ENCODE measurements at regions not wholly inside any gene's neighbourhood (a gene's known extent, or its start where the extent isn't known, plus 50 kb on each side); places are given as distances from the start of the nearest gene placed in this dataset.

DNA sequence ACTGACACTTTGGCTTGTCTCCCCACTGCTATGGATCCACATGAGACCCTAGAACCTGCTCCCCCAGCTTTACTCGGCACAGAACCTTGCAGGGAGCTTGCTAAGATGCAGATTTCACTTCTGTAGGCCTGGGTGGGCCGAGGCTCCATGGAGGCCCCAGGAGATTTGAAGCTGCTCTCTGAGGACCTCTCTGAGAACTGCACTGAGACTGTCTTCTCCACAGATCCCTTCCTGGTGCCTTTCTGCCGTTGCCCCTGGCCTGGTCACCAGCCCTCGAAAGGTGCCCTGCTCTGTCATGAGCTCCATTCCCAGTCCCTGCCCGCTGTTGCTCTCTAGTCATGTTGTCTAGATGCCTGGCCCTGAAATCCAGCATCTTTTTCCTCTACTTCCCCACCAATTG, 588.4 kb downstream of the AJAP1 start:
- WGBS, 2 donors: 57 to 80% methylated on average over 5 of the region's 5 CpGs
- TF ChIP-seq, protein P1, sequence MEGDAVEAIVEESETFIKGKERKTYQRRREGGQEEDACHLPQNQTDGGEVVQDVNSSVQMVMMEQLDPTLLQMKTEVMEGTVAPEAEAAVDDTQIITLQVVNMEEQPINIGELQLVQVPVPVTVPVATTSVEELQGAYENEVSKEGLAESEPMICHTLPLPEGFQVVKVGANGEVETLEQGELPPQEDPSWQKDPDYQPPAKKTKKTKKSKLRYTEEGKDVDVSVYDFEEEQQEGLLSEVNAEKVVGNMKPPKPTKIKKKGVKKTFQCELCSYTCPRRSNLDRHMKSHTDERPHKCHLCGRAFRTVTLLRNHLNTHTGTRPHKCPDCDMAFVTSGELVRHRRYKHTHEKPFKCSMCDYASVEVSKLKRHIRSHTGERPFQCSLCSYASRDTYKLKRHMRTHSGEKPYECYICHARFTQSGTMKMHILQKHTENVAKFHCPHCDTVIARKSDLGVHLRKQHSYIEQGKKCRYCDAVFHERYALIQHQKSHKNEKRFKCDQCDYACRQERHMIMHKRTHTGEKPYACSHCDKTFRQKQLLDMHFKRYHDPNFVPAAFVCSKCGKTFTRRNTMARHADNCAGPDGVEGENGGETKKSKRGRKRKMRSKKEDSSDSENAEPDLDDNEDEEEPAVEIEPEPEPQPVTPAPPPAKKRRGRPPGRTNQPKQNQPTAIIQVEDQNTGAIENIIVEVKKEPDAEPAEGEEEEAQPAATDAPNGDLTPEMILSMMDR (IDR thresholded peaks at IDR 0.05): no peak
- no peak for TF ChIP-seq POLR2A (IDR thresholded peaks at IDR 0.05)
- intact Hi-C loops (cut with DNase I; ENCODE audit: low total_unique reads): no loop called here
- peak in 1 of 2 donors; percentile 54 for DNase-seq (ENCODE audit: low spot score in 2 of 2)
- no peak overlapping the region for H3K4me3 ChIP-seq (ENCODE audit: low read depth, poor library complexity, severe bottlenecking)

DNA sequence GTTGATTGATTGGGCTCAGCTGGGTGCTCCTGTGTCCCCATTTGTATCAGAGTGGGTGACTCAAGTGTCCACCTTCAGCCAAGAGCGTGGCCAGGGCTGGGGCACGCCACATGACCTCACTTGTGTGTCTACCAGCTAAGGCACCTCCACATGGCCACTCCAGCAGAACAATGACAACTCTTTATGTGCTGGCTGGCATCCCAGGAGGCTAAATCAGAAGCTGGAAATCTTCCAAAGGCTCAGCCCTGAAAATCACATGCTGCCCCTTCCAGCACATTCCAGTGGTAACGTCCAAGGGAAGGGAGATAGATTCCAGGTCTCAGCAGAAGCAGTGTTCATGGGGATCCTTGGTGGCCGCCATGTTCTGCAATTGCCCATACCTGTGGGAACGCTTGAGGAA, 585.5 kb downstream of the AJAP1 start:
- H3K4me3 ChIP-seq (ENCODE audit: low read depth, poor library complexity, severe bottlenecking): no peak overlapping the region
- WGBS, 2 donors: 57 to 65% methylated on average over 5 of the region's 5 CpGs
- TF ChIP-seq, protein P1 (IDR thresholded peaks at IDR 0.05): no peak
- TF ChIP-seq POLR2A (IDR thresholded peaks at IDR 0.05): no peak
- intact Hi-C loops (cut with DNase I; ENCODE audit: low total_unique reads): no loop called here
- peak in 1 of 2 donors; percentile 50 for DNase-seq (ENCODE audit: low spot score in 2 of 2)

DNA sequence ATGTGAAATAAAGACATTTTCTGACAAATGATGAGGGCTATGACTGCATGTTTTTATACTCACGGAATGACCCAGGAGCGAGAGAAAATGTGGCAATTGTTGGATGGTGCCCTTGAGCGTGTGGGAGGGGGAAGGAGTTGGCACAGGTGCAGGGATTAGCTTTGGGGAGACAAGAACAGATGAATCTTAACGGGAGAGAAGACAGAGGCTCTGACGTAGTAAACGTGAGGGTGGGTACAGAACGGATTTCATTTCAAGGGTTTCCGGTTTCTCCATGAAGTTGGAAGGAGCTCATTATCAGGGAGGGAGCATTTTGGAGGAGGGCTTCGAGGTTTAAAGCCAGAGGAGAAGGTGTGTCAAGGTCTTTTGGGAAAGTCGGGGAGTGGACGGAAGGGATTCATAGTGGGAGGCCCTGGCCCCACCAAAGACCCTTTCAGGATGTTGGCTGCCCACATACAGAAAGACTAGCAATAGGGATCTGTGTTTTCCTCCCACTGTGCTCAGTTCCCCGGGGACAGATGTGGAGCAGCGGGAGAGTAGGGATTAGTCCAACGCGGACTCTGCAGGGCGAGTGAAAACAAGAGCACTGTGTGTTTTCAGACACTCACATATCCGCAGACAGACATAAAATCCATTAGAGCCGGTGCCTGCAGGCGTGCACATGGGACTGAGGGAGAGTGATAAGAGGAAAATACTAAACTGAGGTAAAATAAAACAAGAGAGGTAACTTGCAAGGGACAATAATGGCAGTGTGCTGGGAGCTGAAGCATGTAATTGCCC, 584.1 kb downstream of the AJAP1 start:
- H3K4me3 ChIP-seq (ENCODE audit: low read depth, poor library complexity, severe bottlenecking): no peak overlapping the region
- TF ChIP-seq, protein P1 (IDR thresholded peaks at IDR 0.05): no peak
- no peak for TF ChIP-seq POLR2A (IDR thresholded peaks at IDR 0.05)
- peak in 1 of 2 donors; percentile 72 for DNase-seq (ENCODE audit: low spot score in 2 of 2)
- intact Hi-C loops (cut with DNase I; ENCODE audit: low total_unique reads): no loop called here
- WGBS, 2 donors: 59 to 74% methylated on average over 19 of the region's 19 CpGs

DNA sequence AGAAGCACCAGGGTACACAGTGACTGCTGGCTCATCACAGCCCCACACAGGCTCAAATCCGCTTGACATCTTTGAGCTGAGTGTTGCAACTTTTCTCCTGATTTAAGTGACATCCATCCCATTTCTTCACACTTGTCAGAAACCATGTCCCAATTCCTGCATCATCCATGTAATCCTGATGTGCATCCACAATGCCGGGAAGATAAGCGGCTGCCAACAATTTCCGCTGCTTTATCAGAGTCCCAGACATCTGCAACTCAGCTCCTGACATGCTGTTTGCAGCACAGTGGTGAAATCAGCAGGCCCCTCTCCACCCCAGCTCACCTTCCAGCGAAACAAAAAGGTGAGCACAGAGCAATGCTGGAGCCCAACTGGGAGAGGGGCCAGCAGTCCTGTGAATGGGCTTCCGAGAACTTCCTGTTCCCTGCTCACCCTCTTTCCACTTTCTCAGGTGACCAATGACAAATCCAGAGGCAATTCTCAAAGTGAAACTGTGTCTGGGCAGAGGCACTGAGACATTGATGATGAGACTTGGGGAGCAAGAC, 581.0 kb downstream of the AJAP1 start:
- TF ChIP-seq, protein P1 (IDR thresholded peaks at IDR 0.05): no peak
- no peak for TF ChIP-seq POLR2A (IDR thresholded peaks at IDR 0.05)
- DNase-seq (ENCODE audit: low spot score in 2 of 2): peak in 1 of 2 donors; percentile 39
- WGBS, 2 donors: 76 to 79% methylated on average over 6 of the region's 6 CpGs
- no peak overlapping the region for H3K4me3 ChIP-seq (ENCODE audit: low read depth, poor library complexity, severe bottlenecking)
- intact Hi-C loops (cut with DNase I; ENCODE audit: low total_unique reads): no loop called here

DNA sequence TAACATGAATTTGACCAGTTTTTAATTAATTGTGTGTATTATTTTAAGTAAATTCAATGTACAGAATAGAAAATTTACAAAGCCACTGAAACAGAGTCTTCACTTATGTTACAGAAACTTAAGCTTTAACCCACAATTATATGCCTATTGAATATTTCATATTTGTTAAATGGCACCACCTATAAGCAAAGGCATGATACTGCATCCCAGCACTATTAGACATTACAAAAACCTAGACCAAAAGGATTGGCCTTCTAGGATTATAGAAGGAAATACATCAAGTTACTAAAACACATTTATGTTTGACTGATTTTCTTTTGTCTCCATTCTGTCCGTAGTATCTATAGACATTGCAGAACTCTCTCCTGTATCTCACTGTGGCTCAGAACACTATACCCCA, 578.1 kb downstream of the AJAP1 start:
- intact Hi-C loops (cut with DNase I; ENCODE audit: low total_unique reads): no loop called here
- no peak for DNase-seq (ENCODE audit: low spot score in 2 of 2)
- no peak for TF ChIP-seq POLR2A (IDR thresholded peaks at IDR 0.05)
- TF ChIP-seq, protein P1 (IDR thresholded peaks at IDR 0.05): no peak
- WGBS, 2 donors: 94 to 98% methylated on average over 1 of the region's 1 CpG
- H3K4me3 ChIP-seq (ENCODE audit: low read depth, poor library complexity, severe bottlenecking): no peak overlapping the region

Measured in lower leg skin (tissue), 4 donors.